HTR-8/SVneo (cell line): ENCODE measurements at regions not wholly inside any gene's neighbourhood (a gene's known extent, or its start where the extent isn't known, plus 50 kb on each side); places are given as distances from the start of the nearest gene placed in this dataset.
"Not testable (repeated sequence)": the region's sequence is repeated elsewhere in the genome, so short reads cannot be mapped to it uniquely, and the experiment has no call there.

Experiments
- DNase-seq: peaks from one replicate; pipeline ENCODE4 v3.0.0; 2011; ENCODE audit warnings: low spot score, mixed read lengths; ENCODE audit not compliant: insufficient read length
- FAIRE-seq: peaks from 2 replicates; lab custom pipeline; 2011; peaks lifted over from hg19 to GRCh38; lab: Jason Lieb, UNC

DNA sequence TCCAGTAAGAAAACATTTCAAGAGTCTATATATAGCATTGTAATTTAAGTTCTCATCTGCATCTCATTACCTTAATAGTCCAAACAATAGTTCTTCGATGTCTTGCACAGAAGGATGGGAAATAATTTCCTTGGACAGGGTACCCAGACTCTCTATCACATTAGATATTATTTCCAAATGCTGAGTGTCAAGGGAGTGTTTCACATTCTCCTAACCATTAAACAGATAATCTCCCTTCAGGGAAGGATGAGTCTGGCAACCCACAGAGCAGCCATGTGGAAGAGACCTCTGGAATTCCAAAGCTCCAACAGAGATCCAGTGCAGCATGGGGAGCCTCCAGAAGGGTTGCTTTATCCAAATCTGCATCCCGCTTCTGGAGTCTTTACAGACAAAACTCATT lies 89.6 kb downstream of the FZD1 start:
- no peak for DNase-seq
- FAIRE-seq: no peak

DNA sequence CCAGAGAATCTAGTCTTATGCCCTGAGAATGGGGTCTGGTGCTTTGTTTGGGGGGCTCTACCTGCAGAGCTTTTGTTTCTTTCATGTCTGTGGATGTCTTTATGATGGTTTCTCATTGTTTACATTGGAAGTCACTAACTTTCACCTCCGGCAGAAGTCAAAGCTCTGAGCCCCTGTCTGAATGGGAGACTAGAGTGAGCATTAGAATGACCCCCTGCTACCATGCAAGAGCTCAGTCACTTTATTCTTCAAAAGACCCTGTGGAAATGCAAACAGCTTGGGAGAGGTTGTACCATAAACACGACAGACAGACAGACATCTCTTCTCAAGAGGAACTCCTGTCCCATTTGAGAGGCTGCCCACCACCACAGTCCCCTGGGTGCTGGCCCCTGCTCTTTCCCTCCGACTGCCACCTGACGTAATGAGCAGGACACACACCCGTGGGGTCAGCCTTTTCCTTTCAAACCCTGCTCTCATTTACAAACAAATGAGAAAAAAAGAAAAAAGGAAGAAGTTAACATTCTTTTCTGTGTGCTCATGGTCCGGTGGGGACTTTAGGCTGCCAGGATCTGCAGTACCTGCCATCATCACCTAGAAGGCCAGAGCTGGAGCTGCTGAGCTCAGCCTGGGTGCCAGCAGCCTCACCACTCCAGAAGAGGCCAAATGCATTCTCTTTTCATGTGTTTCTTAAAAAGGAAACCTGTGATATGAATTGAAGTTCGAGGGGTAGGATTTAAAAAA lies 91.6 kb downstream of the FZD1 start:
- FAIRE-seq: no peak
- DNase-seq: no peak

DNA sequence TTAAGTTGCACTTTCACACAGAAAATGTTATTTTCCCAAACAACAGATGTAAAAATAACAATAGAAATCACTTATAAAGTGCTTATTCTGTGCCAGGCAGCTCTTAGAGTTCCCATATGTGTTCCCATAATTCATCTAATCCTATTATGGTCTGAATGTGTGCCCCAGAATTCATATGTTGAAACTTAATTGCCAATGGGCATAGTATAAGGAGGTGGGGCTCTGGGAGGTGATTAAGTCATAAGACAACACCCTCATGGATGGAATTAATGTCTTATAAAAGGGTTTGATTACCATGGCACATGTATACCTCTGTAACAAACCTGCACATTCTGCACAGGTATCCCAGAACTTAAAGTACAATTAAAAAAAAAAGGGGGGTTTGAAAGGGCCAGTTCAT lies 92.7 kb downstream of the FZD1 start:
- DNase-seq (no peak), FAIRE-seq (no peak)

DNA sequence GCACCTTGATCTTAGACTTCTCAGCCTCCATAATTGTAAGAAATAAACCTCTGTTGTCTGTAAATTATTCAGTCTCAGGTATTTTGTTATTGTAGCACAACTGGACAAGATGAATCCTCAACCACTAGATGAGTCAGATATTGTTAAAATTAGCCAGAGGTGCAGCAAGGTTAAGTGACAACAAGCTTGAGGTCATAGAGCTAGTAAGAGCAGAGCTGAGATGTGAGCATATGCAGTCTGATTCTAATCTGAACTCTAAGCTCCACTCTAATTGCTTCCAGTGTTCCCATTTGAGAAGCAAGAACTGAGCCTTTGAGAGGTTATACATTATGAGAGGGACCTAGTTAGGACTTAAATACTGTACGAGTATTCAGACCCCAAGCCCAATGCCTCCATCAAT lies 93.1 kb downstream of the FZD1 start:
- FAIRE-seq (no peak), DNase-seq (no peak)

DNA sequence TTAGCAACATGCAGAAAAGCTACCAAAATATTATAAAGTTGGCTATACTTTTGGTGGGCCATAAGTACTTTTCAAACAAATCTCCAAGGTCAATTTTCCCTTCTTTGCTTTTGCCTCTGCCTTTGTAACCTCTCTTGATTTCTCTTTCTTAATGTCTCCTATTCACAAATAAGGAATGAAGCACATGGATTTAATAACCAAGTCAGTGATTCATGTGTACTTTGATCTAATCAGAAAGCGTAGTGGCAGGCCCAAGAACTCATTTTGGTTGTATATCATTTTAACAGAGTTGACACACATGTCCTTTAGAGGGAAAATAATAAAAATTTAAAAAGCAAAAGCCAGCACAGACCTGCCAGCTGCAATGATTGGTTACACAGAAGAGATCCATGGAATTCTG lies 93.7 kb downstream of the FZD1 start:
- no peak for DNase-seq
- FAIRE-seq: no peak

DNA sequence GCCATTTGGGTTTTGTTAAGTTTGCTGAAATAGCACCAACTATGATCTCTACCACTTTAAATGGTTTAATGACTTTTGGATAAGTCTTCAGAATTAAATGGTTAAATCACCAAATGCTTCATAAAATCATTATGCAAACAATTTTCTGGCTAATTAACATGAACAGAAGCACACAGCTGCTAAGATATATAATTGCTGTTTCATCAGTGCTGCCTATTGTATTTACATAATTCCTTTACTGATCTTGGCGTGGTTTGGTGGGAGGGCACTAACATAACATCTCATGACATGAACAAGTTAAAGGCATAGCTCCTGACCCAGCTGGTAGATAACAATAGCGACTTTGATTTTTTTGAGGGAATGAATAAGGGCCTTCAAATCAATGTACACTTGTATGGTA lies 94.1 kb downstream of the FZD1 start:
- DNase-seq: no peak
- no peak for FAIRE-seq

DNA sequence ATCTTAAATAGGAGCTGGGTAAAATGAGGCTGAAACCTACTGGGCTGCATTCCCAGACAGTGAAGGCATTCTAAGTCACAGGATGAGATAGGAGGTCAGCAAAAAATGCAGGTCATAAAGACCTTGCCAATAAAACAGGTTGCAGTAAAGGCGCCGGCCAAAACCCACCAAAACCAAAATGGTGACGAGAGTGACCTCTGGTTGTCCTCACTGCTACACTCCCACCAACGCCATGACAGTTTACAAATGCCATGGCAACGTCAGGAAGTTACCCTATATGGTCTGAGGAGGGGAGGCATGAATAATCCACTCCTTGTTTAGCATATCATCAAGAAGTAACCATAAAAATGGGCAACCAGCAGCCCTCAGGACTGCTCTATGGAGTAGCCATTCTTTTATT lies 100.9 kb downstream of the FZD1 start:
- not testable (repeated sequence) for DNase-seq, FAIRE-seq

DNA sequence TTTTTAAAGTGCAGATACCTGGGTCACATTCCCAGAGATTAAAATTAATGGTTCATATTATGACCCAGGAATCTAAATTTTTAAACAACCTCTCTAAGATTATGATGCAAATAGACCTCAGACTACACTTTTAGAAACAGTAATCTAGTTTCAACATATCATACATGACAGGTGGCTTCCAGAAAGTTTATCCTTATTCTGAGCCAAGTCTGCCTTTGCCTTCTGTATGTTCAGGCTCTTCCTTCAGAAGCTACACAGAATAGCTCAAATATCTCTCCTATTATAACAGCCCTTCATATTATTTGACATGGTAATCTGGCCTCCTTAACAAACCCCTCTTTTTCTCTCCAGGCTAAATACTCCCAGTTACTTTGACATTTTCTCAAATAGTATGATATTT lies 101.9 kb downstream of the FZD1 start:
- FAIRE-seq (no peak), DNase-seq (no peak)

DNA sequence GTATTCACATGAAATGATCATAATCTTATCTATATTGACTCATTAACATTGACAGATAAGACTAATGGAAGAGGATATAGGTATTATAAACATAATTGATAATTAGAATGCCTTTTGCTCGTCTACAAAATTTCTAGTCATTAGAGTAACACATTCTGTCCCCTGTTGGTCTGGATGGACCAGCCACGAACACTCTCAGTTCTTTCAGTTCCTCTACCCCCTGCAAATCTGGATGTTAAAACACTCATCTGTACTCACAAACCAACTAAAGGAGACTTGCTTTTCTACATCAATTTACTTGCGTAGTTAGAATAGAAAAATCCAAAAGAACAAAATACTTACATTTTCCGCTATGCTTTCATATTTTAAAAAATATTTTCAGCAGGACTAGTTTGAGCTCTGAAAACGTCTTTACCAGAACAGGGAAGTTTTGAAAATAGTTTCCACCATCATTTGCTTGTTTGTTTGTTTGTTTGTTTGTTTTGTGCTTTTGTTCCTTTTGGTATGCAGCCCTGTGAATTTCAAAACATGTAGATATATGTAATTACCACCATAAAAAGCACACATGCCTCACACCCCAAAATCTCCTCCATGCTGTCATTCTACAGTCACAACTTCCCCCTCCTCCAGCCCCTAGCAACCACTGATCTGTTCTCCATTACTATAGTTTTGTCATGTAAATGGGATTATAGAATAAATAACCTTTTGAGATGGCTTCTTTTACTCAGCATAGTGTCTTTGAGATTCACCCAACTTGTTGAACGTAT lies 103.8 kb downstream of the FZD1 start:
- DNase-seq: no peak
- no peak for FAIRE-seq

DNA sequence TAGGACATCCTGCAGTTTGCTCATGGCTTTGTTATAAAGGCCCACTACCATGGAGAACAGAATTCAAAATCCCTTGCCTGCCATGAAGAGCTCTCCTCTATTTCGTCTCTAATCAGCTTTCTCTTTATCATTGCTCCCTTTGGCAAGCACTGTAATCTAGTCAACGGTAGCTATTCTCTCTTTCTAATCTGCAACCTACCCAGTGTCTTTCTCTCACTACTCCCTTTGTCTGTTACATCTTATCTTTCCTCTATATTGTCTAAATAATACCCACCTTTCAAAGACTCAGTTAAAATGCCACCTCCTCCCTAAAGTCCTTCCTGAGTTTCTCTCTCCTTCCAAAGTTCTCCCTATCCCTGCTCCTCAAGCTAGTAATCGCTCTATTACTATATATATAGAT lies 108.1 kb downstream of the FZD1 start:
- FAIRE-seq (no peak), DNase-seq (no peak)

DNA sequence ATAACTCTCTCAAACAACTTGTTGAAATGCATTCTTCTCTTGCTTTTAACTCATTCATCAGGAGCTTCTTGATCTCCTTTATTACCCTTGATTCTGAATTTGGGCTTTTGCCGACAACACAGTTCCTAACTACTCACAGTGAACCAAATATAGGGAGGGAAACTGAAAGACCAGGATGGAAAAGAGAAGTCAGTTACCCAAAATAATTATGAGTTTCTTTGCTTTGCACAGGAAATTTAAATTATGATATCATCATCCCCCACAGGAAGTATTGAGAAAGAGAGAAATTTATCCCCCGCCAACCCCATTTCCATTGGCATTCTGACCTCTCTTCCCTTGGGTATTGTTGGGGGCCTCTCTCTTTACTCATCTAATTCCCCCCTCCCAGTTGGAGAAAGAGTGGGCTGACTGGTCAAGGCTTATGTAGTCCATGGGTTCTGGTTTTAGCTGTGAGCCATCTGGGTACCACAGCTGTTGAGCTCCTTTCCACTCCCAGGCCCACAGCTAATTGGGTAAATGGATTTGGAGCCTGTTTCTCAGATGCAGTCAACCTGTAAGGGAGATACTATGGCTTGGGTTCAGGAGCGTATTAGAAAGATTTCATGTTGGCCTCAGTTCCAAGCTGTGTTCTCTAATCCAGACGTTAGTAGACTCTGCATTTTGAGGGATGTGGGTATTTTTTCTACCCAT lies 109.0 kb downstream of the FZD1 start:
- DNase-seq: no peak
- FAIRE-seq: no peak

DNA sequence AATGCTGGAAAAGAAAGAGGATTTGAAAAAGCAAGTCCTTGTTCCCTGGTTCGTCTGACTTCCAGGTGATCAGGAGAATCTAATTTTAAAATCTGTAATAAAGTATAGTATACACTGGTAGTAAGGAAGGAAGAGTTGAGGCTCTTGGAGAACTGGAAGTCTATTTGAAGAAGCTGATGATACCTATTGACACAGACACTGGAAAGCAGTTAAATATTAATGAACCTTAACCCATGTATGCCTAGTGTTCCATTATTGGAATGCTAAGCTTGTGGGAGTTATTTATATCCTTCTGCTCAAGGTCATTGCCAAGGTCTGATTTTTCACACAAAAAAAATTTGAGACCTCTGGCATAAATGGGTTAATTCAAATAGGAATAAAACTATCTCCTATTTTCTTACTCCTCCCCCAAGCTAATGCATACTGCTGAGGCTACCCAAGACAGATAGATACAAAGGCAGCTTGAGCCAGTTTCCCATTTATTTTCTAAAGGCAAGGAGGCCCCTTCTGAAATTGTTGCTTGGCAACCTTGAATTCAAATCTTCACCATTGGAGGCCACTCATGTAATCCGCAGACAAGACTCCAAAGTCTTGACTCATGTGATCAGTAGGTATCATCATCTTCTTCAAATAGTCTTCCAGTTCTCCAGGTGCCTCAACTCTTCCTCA lies 110.2 kb downstream of the FZD1 start:
- DNase-seq (no peak), FAIRE-seq (no peak)

DNA sequence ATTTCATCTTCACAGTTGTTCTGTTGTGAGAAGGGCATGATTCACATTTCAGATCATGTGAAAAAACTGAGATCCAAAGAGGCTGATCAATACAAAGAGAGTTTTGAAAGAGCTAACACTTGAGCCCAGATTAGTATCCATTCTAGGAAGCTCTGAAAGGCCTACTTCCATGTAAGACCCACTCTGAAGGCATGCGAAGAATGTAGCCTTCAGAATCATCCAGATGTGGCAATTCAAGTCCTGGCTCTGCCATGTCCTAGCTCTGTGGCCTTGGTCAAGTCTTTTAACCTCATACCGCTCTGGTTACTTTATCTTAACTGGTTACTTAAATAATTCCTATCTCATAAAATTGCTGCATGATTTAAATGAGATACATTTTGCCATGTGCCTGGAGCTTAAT lies 111.1 kb downstream of the FZD1 start:
- DNase-seq: no peak
- no peak for FAIRE-seq

DNA sequence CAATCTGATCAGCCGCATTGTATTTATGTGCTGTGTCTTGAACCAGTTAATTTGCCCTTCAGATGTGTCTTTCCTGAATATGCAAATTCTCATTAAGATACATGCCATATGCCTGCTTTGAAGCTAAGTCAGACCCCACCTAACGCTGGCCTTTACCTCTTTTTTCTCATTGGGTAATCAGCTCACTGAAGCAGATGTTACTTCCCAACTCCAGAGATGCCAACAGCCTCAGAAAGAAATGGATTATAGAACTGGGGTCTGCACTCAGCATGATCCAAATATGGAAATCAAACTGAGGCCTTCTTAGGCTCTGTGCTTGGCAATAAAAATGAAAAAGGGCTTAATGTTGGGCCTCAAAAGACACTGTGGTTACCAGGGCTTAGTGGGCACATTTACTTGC lies 113.9 kb downstream of the FZD1 start:
- no peak for DNase-seq
- no peak for FAIRE-seq

DNA sequence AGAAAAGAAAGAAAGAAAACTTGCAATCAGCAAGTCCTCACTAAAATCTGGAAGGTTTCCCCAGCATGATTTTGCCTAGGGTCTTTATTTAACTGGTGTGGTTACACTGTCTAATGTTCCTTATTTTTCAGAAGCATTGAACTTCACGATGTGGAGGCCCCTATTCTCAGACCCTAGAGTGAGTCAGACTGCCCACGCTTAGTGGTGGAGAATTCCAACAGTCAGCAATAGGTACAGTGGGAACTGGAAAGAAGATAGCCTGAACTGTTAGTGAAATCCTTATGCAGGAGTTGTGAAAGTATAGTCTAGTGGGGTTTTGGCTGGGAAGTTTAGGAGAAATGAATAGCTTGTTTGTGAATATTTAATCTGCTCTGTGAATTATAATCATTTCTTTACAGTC lies 115.0 kb downstream of the FZD1 start:
- FAIRE-seq (no peak), DNase-seq (no peak)

DNA sequence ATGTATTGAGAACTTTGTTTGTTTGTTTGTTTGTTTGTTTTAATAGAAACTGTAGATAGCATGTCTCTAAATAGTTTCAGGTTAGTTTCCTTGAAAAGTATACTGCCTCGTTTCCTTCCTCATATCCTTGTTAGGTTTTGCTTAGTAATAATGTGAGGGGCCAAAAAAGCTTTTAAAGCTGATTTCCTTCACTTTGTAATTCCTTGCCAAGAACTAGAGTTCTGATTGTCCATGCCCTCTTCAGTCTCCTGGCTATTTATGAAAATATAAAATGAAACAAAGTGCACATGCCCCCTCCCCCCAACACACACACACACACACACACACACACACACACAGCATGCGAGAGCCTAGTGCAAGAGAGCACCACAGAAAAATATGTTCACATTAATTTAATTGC lies 115.8 kb downstream of the FZD1 start:
- DNase-seq (no peak), FAIRE-seq (no peak)

DNA sequence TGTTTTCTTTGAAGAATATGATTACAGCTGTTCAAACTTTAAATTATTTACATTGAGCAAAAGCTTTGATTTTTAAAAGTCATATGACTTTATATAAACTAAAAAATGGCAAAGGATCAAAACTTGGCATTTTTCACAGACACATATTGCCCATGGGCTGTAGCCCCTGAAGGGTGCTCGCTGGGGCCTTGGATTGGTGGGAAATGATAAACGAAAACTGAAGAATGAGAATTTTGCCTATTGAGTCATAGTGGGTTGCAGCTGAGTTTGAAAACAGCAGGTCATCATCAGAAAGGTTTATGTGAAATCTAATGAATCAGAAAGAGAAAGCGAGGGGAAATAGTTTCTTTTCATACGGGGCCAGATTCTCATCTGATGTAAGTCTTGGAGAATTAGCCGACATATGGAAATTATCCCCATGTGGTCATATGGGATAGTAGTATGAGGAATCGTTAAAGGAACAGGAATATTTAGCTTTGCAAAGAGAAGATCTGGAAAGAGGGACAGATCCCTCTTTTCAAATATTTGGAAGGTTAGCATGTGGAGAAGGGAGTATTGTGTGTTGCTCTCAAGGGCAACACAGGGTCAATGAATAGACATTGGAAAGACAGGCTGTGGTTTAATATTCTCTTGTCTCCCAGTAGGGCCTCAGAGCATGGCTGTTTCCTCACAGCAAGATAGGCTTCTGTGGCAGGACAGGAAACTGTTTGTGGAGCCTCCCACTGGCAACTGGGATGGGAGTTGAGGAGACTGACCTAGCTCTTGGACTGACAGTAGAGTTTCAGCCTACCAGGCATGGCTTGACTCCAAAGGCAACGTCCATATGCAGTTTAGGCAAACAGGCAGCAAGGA lies 119.0 kb downstream of the FZD1 start:
- DNase-seq: no peak

DNA sequence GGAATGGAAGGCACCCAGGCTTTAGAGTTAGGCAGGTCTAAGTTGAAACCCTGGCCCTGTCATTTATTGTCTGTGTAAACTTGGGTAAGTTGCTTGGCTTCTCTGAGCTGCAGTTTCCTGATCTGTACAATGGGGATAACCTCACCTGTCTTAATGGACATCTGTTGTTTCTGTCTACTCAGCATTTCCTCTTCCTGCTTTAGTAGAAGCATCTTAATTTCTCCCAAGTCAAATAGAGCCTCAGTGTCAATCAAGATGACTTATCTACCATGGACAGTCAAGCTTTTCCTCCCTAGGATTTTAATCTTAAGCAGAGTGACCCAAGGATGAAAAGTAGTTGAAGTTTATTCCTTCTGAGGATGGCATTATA lies 119.7 kb downstream of the FZD1 start:
- FAIRE-seq (no peak), DNase-seq (no peak)

More for the DNA sequence above, 119.0 kb downstream of the FZD1 start:
- no peak for FAIRE-seq

DNA sequence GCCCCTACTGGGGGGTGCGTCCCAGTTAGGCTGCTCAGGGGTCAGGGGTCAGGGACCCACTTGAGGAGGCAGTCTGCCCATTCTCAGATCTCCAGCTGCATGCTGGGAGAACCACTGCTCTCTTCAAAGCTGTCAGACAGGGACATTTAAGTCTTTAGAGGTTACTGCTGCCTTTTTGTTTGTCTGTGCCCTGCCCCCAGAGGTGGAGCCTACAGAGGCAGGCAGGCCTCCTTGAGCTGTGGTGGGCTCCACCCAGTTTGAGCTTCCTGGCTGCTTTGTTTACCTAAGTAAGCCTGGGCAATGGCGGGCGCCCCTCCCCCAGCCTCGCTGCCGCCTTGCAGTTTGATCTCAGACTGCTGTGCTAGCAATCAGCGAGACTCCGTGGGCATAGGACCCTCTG lies 130.5 kb downstream of the FZD1 start:
- DNase-seq, FAIRE-seq: not testable (repeated sequence)

DNA sequence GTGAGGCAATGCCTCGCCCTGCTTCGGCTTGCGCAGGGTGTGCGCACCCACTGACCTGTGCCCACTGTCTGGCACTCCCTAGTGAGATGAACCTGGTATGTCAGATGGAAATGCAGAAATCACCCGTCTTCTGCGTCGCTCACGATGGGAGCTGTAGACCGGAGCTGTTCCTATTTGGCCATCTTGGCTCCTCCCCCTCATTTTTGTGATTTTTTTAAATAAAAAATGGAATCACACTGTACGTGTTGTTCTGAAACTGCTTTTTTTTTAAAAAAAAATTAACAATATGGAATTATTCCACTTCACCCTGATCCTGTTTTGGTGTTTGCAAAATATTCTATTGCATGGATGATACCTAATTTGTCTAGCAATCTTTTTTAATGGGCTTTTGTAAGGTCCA lies 131.1 kb downstream of the FZD1 start:
- FAIRE-seq: not testable (repeated sequence)

More for the DNA sequence above, 131.1 kb downstream of the FZD1 start:
- not testable (repeated sequence) for DNase-seq
